ENCODE measurements at regions not wholly inside any gene's neighbourhood (a gene's known extent, or its start where the extent isn't known, plus 50 kb on each side); places are given as distances from the start of the nearest gene placed in this dataset.

DNA sequence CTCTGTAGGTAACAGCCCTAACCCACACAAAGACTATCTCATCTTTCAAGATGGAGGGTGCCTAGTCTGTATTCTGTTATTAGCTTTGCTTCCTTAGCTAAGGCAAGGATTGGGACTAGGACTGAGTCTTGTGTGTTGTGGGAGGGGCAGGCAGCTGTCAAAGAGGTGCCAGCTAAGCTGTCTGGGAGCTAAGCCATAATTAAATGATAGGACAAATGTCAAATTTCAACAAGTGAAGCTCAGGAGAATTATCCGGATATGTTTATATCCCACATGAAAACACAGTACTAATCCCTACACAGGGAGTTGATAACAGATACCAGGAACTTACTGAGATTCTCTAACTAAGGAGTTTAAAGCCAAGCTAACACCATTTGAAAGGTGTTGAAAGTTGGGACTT is 70.5 kb upstream of the NGF start:
- Histone ChIP-seq H2AK9ac (replicated peaks; ENCODE audit: low read depth, low read length, poor library complexity) (no peak overlapping the region), H2BK120ac (ENCODE audit: low read depth, low read length) (no peak overlapping the region), H3K9me1 (ENCODE audit: insufficient read depth, low read length) (0 out of 2 replicates have a peak, but pooled peaks cover 4% of the 10 kb centered on the region), H2BK15ac (ENCODE audit: low read depth, low read length) (no peak overlapping the region), H3K4me2 (ENCODE audit: low read depth, low read length) (no peak overlapping the region), H3K4me3 (ENCODE audit: insufficient read depth, low read depth, low read length) (no peak overlapping the region), H4K5ac (ENCODE audit: low read depth, low read length) (no peak overlapping the region), H3K23ac (ENCODE audit: low read depth, low read length) (no peak overlapping the region), H3K79me1 (ENCODE audit: low read depth in 1 of 2, low read length in 2 of 2) (no peaks in the 10 kb centered on the region), H3K36me3 (ENCODE audit: control insufficient read depth, insufficient read depth, low read length) (no peaks in the 10 kb centered on the region), H3K9me3 (ENCODE audit: control insufficient read depth, insufficient read depth, low read length) (peaks cover 5% of the 10 kb centered on the region; the same call in 1 of the 2 replicates), H3K14ac (replicated peaks; ENCODE audit: low read depth, low read length) (no peak overlapping the region), H2AK5ac (ENCODE audit: low read depth, low read length) (peak overlapping the region; percentile 11; the same call in 1 of the 2 replicates), H3K56ac (ENCODE audit: extremely low read depth, insufficient read depth, low read length) (no peak overlapping the region), H4K20me1 (ENCODE audit: insufficient read depth, low read length) (no peaks in the 10 kb centered on the region), H2BK20ac (ENCODE audit: low read depth, low read length) (no peak overlapping the region), H3K4ac (ENCODE audit: low read depth, low read length) (0 out of 2 replicates have a peak overlapping the region, but pooled peaks have one; percentile 10), H3K9ac (ENCODE audit: low read depth, low read length) (no peak overlapping the region), H3K27me3 (ENCODE audit: control insufficient read depth, insufficient read depth, low read length) (no peaks in the 10 kb centered on the region), H2BK5ac (ENCODE audit: low read depth, low read length, poor library complexity, severe bottlenecking) (no peak overlapping the region), H2AFZ (replicated peaks; ENCODE audit: low read length, poor library complexity) (no peak overlapping the region), H4K8ac (ENCODE audit: low read depth in 2 of 2, low read length in 2 of 2) (no peak overlapping the region), H3K18ac (ENCODE audit: low read depth, low read length) (no peak overlapping the region), H3K4me1 (ENCODE audit: control insufficient read depth, insufficient read depth, low read length) (peaks cover 4% of the 10 kb centered on the region), H4K91ac (ENCODE audit: insufficient read depth, low read depth, low read length) (no peak overlapping the region), H3K27ac (ENCODE audit: insufficient read depth, low read length) (no peak overlapping the region)
- no peak for TF ChIP-seq MAFK (IDR thresholded peaks at IDR 0.05; ENCODE audit: low read depth, low read length)
- TF ChIP-seq FOS (IDR thresholded peaks at IDR 0.05; ENCODE audit: low read depth, low read length), result no peak
- TF ChIP-seq BHLHE40 (IDR thresholded peaks at IDR 0.05; ENCODE audit: low read depth, low read length), result no peak
- ATAC-seq (ENCODE audit: low read depth) (no peak), DNase-seq (no peak)
- intact Hi-C loops (cut with micrococcal nuclease) (no loop called here), dilution Hi-C loops (cut with HindIII; ENCODE audit: low sequenced_read_pairs, unreplicated experiment) (no loop called here), in situ Hi-C loops (cut with MboI; ENCODE audit: low sequenced_read_pairs) (no loop called here)
- ChIA-PET POLR2A (ENCODE audit: unreplicated experiment) (no interaction called here), CTCF (interaction anchor here (0.9 to 1.2 kb wide), 2 partner anchors 59 to 134 kb away, joined by 3 read pairs; no protein-coding TSS in a partner anchor)
- no TSS peak for BruUV-seq (replicated peaks)
- WGBS, 2 experiments (ENCODE audit: extremely low coverage in 2 of 2, insufficient read length in 1 of 2), result no CpG with 5 or more reads among the region's 1 CpG

Data from IMR-90 (cell line).